ENCODE measurements at regions not wholly inside any gene's neighbourhood (a gene's known extent, or its start where the extent isn't known, plus 50 kb on each side); places are given as distances from the start of the nearest gene placed in this dataset.
A peak's percentile ranks its signal among the peaks of the same experiment; 100 is the strongest.
"Not testable (repeated sequence)": the region's sequence is repeated elsewhere in the genome, so short reads cannot be mapped to it uniquely, and the experiment has no call there.

GRCh38 chr7:112540839-112541577, 60.2 kb downstream of the LSMEM1 start:
- DNase-seq (ENCODE audit: low read depth in 3 of 3) = no peak

GRCh38 chr7:112546723-112547513, 66.1 kb downstream of the LSMEM1 start:
- no peak for DNase-seq (ENCODE audit: low read depth in 3 of 3)

- DNase-seq (ENCODE audit: low read depth in 3 of 3) = no peak
Observed at GRCh38 chr7:112547916-112548315, 67.1 kb downstream of the LSMEM1 start.

- peak in 1 of 3 experiments; percentile 3 for DNase-seq (ENCODE audit: low read depth in 3 of 3)
Observed at GRCh38 chr7:112550468-112551060, 69.8 kb downstream of the LSMEM1 start.

GRCh38 chr7:112551521-112551920, 70.7 kb downstream of the LSMEM1 start:
- DNase-seq (ENCODE audit: low read depth in 3 of 3) = not testable (repeated sequence)

- DNase-seq (ENCODE audit: low read depth in 3 of 3) = no peak
Observed at GRCh38 chr7:112554591-112554990, 73.8 kb downstream of the LSMEM1 start.

GRCh38 chr7:112556633-112557032, 75.8 kb downstream of the LSMEM1 start:
- DNase-seq (ENCODE audit: low read depth in 3 of 3) = no peak

GRCh38 chr7:112566442-112567324, 85.9 kb downstream of the LSMEM1 start:
- DNase-seq (ENCODE audit: low read depth in 3 of 3) = no peak

GRCh38 chr7:112567388-112567787, 86.6 kb downstream of the LSMEM1 start:
- no peak for DNase-seq (ENCODE audit: low read depth in 3 of 3)

GRCh38 chr7:112571852-112572607, 91.2 kb downstream of the LSMEM1 start:
- DNase-seq (ENCODE audit: low read depth in 3 of 3) = no peak

GRCh38 chr7:112572669-112573301, 92.0 kb downstream of the LSMEM1 start:
- no peak for DNase-seq (ENCODE audit: low read depth in 3 of 3)

GRCh38 chr7:112573302-112574039, 92.7 kb downstream of the LSMEM1 start:
- DNase-seq (ENCODE audit: low read depth in 3 of 3) = no peak

- DNase-seq (ENCODE audit: low read depth in 3 of 3) = no peak
Observed at GRCh38 chr7:112575864-112576263, 95.1 kb downstream of the LSMEM1 start.

GRCh38 chr7:112579388-112579787, 98.6 kb downstream of the LSMEM1 start:
- DNase-seq (ENCODE audit: low read depth in 3 of 3) = no peak

- no peak for DNase-seq (ENCODE audit: low read depth in 3 of 3)
Observed at GRCh38 chr7:112580717-112581435, 100.1 kb downstream of the LSMEM1 start.

- no peak for DNase-seq (ENCODE audit: low read depth in 3 of 3)
Observed at GRCh38 chr7:112581529-112581928, 100.7 kb downstream of the LSMEM1 start.

- DNase-seq (ENCODE audit: low read depth in 3 of 3) = no peak
Observed at GRCh38 chr7:112584290-112584689, 103.5 kb downstream of the LSMEM1 start.

- no peak for DNase-seq (ENCODE audit: low read depth in 3 of 3)
Observed at GRCh38 chr7:112587504-112587903, 106.7 kb downstream of the LSMEM1 start.

All from stimulated activated CD4-positive, alpha-beta T cell treated with anti-CD3 and anti-CD28 coated beads, TNF-alpha, amount 100 ng/mL, for 4 hours (primary cell).